Activated CD4-positive, alpha-beta T cell treated with anti-CD3 and anti-CD28 coated beads, Interleukin-10, Interleukin-2, amounts not matched to agents 100 ng/mL and 50 ng/mL, durations not matched to agents 16 hours and 8 hours (primary cell): ENCODE measurements at regions not wholly inside any gene's neighbourhood (a gene's known extent, or its start where the extent isn't known, plus 50 kb on each side); places are given as distances from the start of the nearest gene placed in this dataset.
"Not testable (repeated sequence)": the region's sequence is repeated elsewhere in the genome, so short reads cannot be mapped to it uniquely, and the experiment has no call there.

Experiments
- DNase-seq: peaks from one replicate; pipeline ENCODE4 v3.0.0-alpha.2; 2020

GRCh38 chr5:23451156-23451555 is 56.3 kb upstream of the PRDM9 start:
- no peak for DNase-seq

- DNase-seq: no peak
Measured at GRCh38 chr5:23450187-23450586, 57.2 kb upstream of the PRDM9 start.

- DNase-seq: no peak
Measured at GRCh38 chr5:23448627-23449026, 58.8 kb upstream of the PRDM9 start.

- no peak for DNase-seq
Measured at GRCh38 chr5:23446424-23446823, 61.0 kb upstream of the PRDM9 start.

- DNase-seq: no peak
Measured at GRCh38 chr5:23445573-23445972, 61.8 kb upstream of the PRDM9 start.

- no peak for DNase-seq
Measured at GRCh38 chr5:23440703-23441102, 66.7 kb upstream of the PRDM9 start.

GRCh38 chr5:23437011-23437410 is 70.4 kb upstream of the PRDM9 start:
- no peak for DNase-seq

GRCh38 chr5:23433534-23434315 is 73.7 kb upstream of the PRDM9 start:
- no peak for DNase-seq

- no peak for DNase-seq
Measured at GRCh38 chr5:23428705-23429104, 78.7 kb upstream of the PRDM9 start.

GRCh38 chr5:23420214-23420613 is 87.2 kb upstream of the PRDM9 start:
- not testable (repeated sequence) for DNase-seq

- DNase-seq: no peak
Measured at GRCh38 chr5:23419115-23419514, 88.3 kb upstream of the PRDM9 start.

- no peak for DNase-seq
Measured at GRCh38 chr5:23412515-23412914, 94.9 kb upstream of the PRDM9 start.

- DNase-seq: no peak
Measured at GRCh38 chr5:23411994-23412393, 95.4 kb upstream of the PRDM9 start.

- DNase-seq: no peak
Measured at GRCh38 chr5:23411200-23411599, 96.2 kb upstream of the PRDM9 start.

- DNase-seq: not testable (repeated sequence)
Measured at GRCh38 chr5:23410775-23411174, 96.6 kb upstream of the PRDM9 start.

GRCh38 chr5:23405316-23406068 is 101.9 kb upstream of the PRDM9 start:
- no peak for DNase-seq

GRCh38 chr5:23402585-23402984 is 104.8 kb upstream of the PRDM9 start:
- no peak for DNase-seq

GRCh38 chr5:23400951-23401350 is 106.5 kb upstream of the PRDM9 start:
- DNase-seq: no peak

GRCh38 chr5:23396346-23396745 is 111.1 kb upstream of the PRDM9 start:
- DNase-seq: no peak

GRCh38 chr5:23389291-23390101 is 117.9 kb upstream of the PRDM9 start:
- no peak for DNase-seq

GRCh38 chr5:23385036-23385435 is 122.4 kb upstream of the PRDM9 start:
- DNase-seq: no peak

- no peak for DNase-seq
Measured at GRCh38 chr5:23372177-23372576, 135.2 kb upstream of the PRDM9 start.

- no peak for DNase-seq
Measured at GRCh38 chr5:23368393-23368792, 139.0 kb upstream of the PRDM9 start.

- DNase-seq: no peak
Measured at GRCh38 chr5:23367874-23368273, 139.5 kb upstream of the PRDM9 start.
